ENCODE measurements at regions not wholly inside any gene's neighbourhood (a gene's known extent, or its start where the extent isn't known, plus 50 kb on each side); places are given as distances from the start of the nearest gene placed in this dataset.

DNA sequence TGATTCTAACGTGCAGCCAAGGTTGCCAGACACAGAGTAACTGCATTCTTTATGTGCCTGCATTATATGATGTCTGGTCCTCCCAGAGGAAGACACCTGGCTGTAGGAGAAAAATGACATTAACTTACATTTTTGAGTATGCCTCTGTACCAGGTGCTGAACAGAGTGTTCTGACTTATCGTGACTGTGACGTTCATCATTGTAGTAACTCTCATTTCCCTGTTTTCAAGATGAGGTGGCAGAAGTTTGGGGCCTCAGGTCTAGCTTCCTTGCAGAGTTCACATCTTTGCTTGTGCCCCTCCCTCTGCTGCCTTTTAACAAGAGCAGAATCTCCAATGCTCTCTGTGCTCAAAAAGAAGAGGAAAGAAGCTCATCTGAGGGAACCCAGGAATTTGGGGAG, 488.0 kb downstream of the AJAP1 start:
- H3K27ac ChIP-seq (ENCODE audit: insufficient read depth, low read length), result no peak overlapping the region
- H3K36me3 ChIP-seq (ENCODE audit: control insufficient read depth, insufficient read depth, low read length), result no peaks in the 10 kb centered on the region
- TF ChIP-seq EZH2 (IDR thresholded peaks at IDR 0.05; ENCODE audit: low read length, missing control alignments) (no peak), CTCF (conservative IDR thresholded peaks at IDR 0.05 in 1 of 2, IDR thresholded peaks at IDR 0.05 in 1 of 2; ENCODE audit: low read depth in 1 of 2, low read length in 2 of 2) (no peak)
- H3K9ac ChIP-seq (ENCODE audit: insufficient read depth, low read length), result no peak overlapping the region
- H2AFZ ChIP-seq (ENCODE audit: low read length), result no peak overlapping the region
- DNase-seq (ENCODE audit: low read depth in 2 of 2), result no peak
- H3K4me1 ChIP-seq (ENCODE audit: control insufficient read depth, extremely low read depth, insufficient read depth, low read length), result no peaks in the 10 kb centered on the region
- H3K4me3 ChIP-seq (replicated peaks in 1 of 4; ENCODE audit: control extremely low read depth in 1 of 4, insufficient read depth in 1 of 4, low read depth in 3 of 4, low read length in 4 of 4), result no peak overlapping the region
- H4K20me1 ChIP-seq (ENCODE audit: control insufficient read depth, extremely low read depth, insufficient read depth, low read length), result no peaks in the 10 kb centered on the region
- no peak overlapping the region for H3K4me2 ChIP-seq (ENCODE audit: extremely low read depth, insufficient read depth, low read length)
- no peaks in the 10 kb centered on the region for H3K79me2 ChIP-seq (ENCODE audit: control insufficient read depth, insufficient read depth, low read length)
- no peaks in the 10 kb centered on the region for H3K27me3 ChIP-seq (ENCODE audit: control insufficient read depth, insufficient read depth, low read length)
- no peaks in the 10 kb centered on the region for H3K9me3 ChIP-seq (ENCODE audit: control insufficient read depth, insufficient read depth, low read depth, low read length)

GRCh38 chr1:5141750-5142149, 487.3 kb downstream of the AJAP1 start:
- Histone ChIP-seq H3K27ac (ENCODE audit: insufficient read depth, low read length) (no peak overlapping the region), H3K9ac (ENCODE audit: insufficient read depth, low read length) (no peak overlapping the region), H3K4me3 (replicated peaks in 1 of 4; ENCODE audit: control extremely low read depth in 1 of 4, insufficient read depth in 1 of 4, low read depth in 3 of 4, low read length in 4 of 4) (no peak overlapping the region), H4K20me1 (ENCODE audit: control insufficient read depth, extremely low read depth, insufficient read depth, low read length) (no peaks in the 10 kb centered on the region), H3K4me1 (ENCODE audit: control insufficient read depth, extremely low read depth, insufficient read depth, low read length) (no peaks in the 10 kb centered on the region), H3K4me2 (ENCODE audit: extremely low read depth, insufficient read depth, low read length) (no peak overlapping the region), H2AFZ (ENCODE audit: low read length) (no peak overlapping the region), H3K79me2 (ENCODE audit: control insufficient read depth, insufficient read depth, low read length) (no peaks in the 10 kb centered on the region), H3K9me3 (ENCODE audit: control insufficient read depth, insufficient read depth, low read depth, low read length) (no peaks in the 10 kb centered on the region), H3K36me3 (ENCODE audit: control insufficient read depth, insufficient read depth, low read length) (no peaks in the 10 kb centered on the region), H3K27me3 (ENCODE audit: control insufficient read depth, insufficient read depth, low read length) (no peaks in the 10 kb centered on the region)
- DNase-seq (ENCODE audit: low read depth in 2 of 2), result no peak
- no peak for TF ChIP-seq CTCF (conservative IDR thresholded peaks at IDR 0.05 in 1 of 2, IDR thresholded peaks at IDR 0.05 in 1 of 2; ENCODE audit: low read depth in 1 of 2, low read length in 2 of 2)
- TF ChIP-seq EZH2 (IDR thresholded peaks at IDR 0.05; ENCODE audit: low read length, missing control alignments), result no peak

GRCh38 chr1:5140962-5141361, 486.6 kb downstream of the AJAP1 start:
- Histone ChIP-seq H3K4me3 (replicated peaks in 1 of 4; ENCODE audit: control extremely low read depth in 1 of 4, insufficient read depth in 1 of 4, low read depth in 3 of 4, low read length in 4 of 4) (no peak overlapping the region), H2AFZ (ENCODE audit: low read length) (no peak overlapping the region), H3K27me3 (ENCODE audit: control insufficient read depth, insufficient read depth, low read length) (no peaks in the 10 kb centered on the region), H4K20me1 (ENCODE audit: control insufficient read depth, extremely low read depth, insufficient read depth, low read length) (no peaks in the 10 kb centered on the region), H3K4me2 (ENCODE audit: extremely low read depth, insufficient read depth, low read length) (no peak overlapping the region), H3K4me1 (ENCODE audit: control insufficient read depth, extremely low read depth, insufficient read depth, low read length) (no peaks in the 10 kb centered on the region), H3K36me3 (ENCODE audit: control insufficient read depth, insufficient read depth, low read length) (no peaks in the 10 kb centered on the region), H3K9ac (ENCODE audit: insufficient read depth, low read length) (no peak overlapping the region), H3K27ac (ENCODE audit: insufficient read depth, low read length) (no peak overlapping the region), H3K79me2 (ENCODE audit: control insufficient read depth, insufficient read depth, low read length) (no peaks in the 10 kb centered on the region), H3K9me3 (ENCODE audit: control insufficient read depth, insufficient read depth, low read depth, low read length) (no peaks in the 10 kb centered on the region)
- TF ChIP-seq EZH2 (IDR thresholded peaks at IDR 0.05; ENCODE audit: low read length, missing control alignments), result no peak
- TF ChIP-seq CTCF (conservative IDR thresholded peaks at IDR 0.05 in 1 of 2, IDR thresholded peaks at IDR 0.05 in 1 of 2; ENCODE audit: low read depth in 1 of 2, low read length in 2 of 2), result no peak
- no peak for DNase-seq (ENCODE audit: low read depth in 2 of 2)

All from fibroblast of lung (primary cell).